Fibroblast of lung (primary cell): ENCODE measurements at regions not wholly inside any gene's neighbourhood (a gene's known extent, or its start where the extent isn't known, plus 50 kb on each side); places are given as distances from the start of the nearest gene placed in this dataset.

Experiments
- CTCF ChIP-seq, 2 donors: IDR thresholded peaks in 1 of 2; conservative IDR thresholded peaks in 1 of 2; 1 replicate in 1 of 2; 2 replicates in 1 of 2; pipeline ENCODE4 v1.5.1; 2011 to 2012; ENCODE audit warnings: low read length in 2 of 2, control low read depth in 1 of 2, inconsistent platforms in 1 of 2, low read depth in 1 of 2, mild to moderate bottlenecking in 1 of 2
- EZH2 ChIP-seq: IDR thresholded peaks from 2 replicates; pipeline ENCODE4 v1.5.1; 2012; ENCODE audit warnings: low read length, control low read depth, mild to moderate bottlenecking; ENCODE audit errors: missing control alignments

GRCh38 chr13:34654647-34655046 lies 287.4 kb upstream of the NBEA start:
- TF ChIP-seq EZH2 (no peak), CTCF (conservative IDR thresholded peaks at IDR 0.05 in 1 of 2, IDR thresholded peaks at IDR 0.05 in 1 of 2; ENCODE audit: low read depth in 1 of 2, low read length in 2 of 2) (no peak)
